ENCODE measurements at regions not wholly inside any gene's neighbourhood (a gene's known extent, or its start where the extent isn't known, plus 50 kb on each side); places are given as distances from the start of the nearest gene placed in this dataset.

GRCh38 chr14:29310757-29311156 lies 544.2 kb downstream of the FOXG1 start:
- no peak overlapping the region for H3K4me3 Mint-ChIP-seq
- H3K4me1 Mint-ChIP-seq = no peaks in the 10 kb centered on the region
- H3K9me3 Mint-ChIP-seq = peaks cover 0 to 5% (median 2%) of the 10 kb centered on the region in 7 donors
- Histone ChIP-seq H3K27me3 (ENCODE audit: control insufficient read depth in 2 of 2, insufficient read depth in 2 of 2, low read length in 2 of 2) (no peaks in the 10 kb centered on the region), H3K27ac (ENCODE audit: low read depth in 1 of 2, low read length in 2 of 2) (no peak overlapping the region), H4K20me1 (ENCODE audit: insufficient read depth, low read length) (no peaks in the 10 kb centered on the region), H3K79me2 (ENCODE audit: insufficient read depth, low read length) (no peaks in the 10 kb centered on the region), H3K9ac (ENCODE audit: insufficient read depth, low read length, poor library complexity, severe bottlenecking) (no peak overlapping the region), H2AFZ (ENCODE audit: insufficient read depth, low read depth, low read length, poor library complexity, severe bottlenecking) (no peak overlapping the region), H3K4me2 (replicated peaks; ENCODE audit: extremely low read depth, low read length, poor library complexity, severe bottlenecking) (no peak overlapping the region), H3K4me3 (replicated peaks in 1 of 3; ENCODE audit: low read depth in 2 of 3, low read length in 3 of 3) (no peak overlapping the region), H3K36me3 (replicated peaks in 1 of 2; ENCODE audit: control insufficient read depth in 1 of 2, insufficient read depth in 2 of 2, low read length in 2 of 2) (no peaks in the 10 kb centered on the region), H3K9me3 (replicated peaks in 1 of 2; ENCODE audit: control insufficient read depth in 1 of 2, insufficient read depth in 1 of 2, low read length in 2 of 2) (no peaks in the 10 kb centered on the region), H3K4me1 (ENCODE audit: control insufficient read depth in 1 of 2, insufficient read depth in 2 of 2, low read length in 2 of 2) (no peaks in the 10 kb centered on the region)
- no peaks in the 10 kb centered on the region for H3K36me3 Mint-ChIP-seq
- H3K27me3 Mint-ChIP-seq (ENCODE audit: low read depth in 3 of 3) = no peaks in the 10 kb centered on the region
- no CpG with 5 or more reads among the region's 1 CpG for WGBS (ENCODE audit: insufficient coverage)
- intact Hi-C loops (cut with micrococcal nuclease) = no loop called here
- no peak for TF ChIP-seq CTCF (IDR thresholded peaks at IDR 0.05)
- H3K27ac Mint-ChIP-seq = no peak overlapping the region
- no peak for DNase-seq

- Mint-ChIP-seq H3K27ac (no peak overlapping the region), H3K4me1 (no peaks in the 10 kb centered on the region), H3K9me3 (peaks cover 0 to 5% (median 2%) of the 10 kb centered on the region in 7 donors), H3K36me3 (no peaks in the 10 kb centered on the region), H3K27me3 (ENCODE audit: low read depth in 3 of 3) (no peaks in the 10 kb centered on the region), H3K4me3 (no peak overlapping the region)
- H2AFZ ChIP-seq (ENCODE audit: insufficient read depth, low read depth, low read length, poor library complexity, severe bottlenecking) = no peak overlapping the region
- H3K36me3 ChIP-seq (replicated peaks in 1 of 2; ENCODE audit: control insufficient read depth in 1 of 2, insufficient read depth in 2 of 2, low read length in 2 of 2) = no peaks in the 10 kb centered on the region
- H3K9me3 ChIP-seq (replicated peaks in 1 of 2; ENCODE audit: control insufficient read depth in 1 of 2, insufficient read depth in 1 of 2, low read length in 2 of 2) = no peaks in the 10 kb centered on the region
- H3K4me1 ChIP-seq (ENCODE audit: control insufficient read depth in 1 of 2, insufficient read depth in 2 of 2, low read length in 2 of 2) = no peaks in the 10 kb centered on the region
- TF ChIP-seq CTCF (IDR thresholded peaks at IDR 0.05) = no peak
- H3K79me2 ChIP-seq (ENCODE audit: insufficient read depth, low read length) = no peaks in the 10 kb centered on the region
- intact Hi-C loops (cut with micrococcal nuclease) = no loop called here
- no peak overlapping the region for H3K27ac ChIP-seq (ENCODE audit: low read depth in 1 of 2, low read length in 2 of 2)
- no peak overlapping the region for H3K9ac ChIP-seq (ENCODE audit: insufficient read depth, low read length, poor library complexity, severe bottlenecking)
- no peak for DNase-seq
- H3K4me3 ChIP-seq (replicated peaks in 1 of 3; ENCODE audit: low read depth in 2 of 3, low read length in 3 of 3) = no peak overlapping the region
- no peaks in the 10 kb centered on the region for H4K20me1 ChIP-seq (ENCODE audit: insufficient read depth, low read length)
- no peak overlapping the region for H3K4me2 ChIP-seq (replicated peaks; ENCODE audit: extremely low read depth, low read length, poor library complexity, severe bottlenecking)
- no CpG with 5 or more reads among the region's 2 CpGs for WGBS (ENCODE audit: insufficient coverage)
- no peaks in the 10 kb centered on the region for H3K27me3 ChIP-seq (ENCODE audit: control insufficient read depth in 2 of 2, insufficient read depth in 2 of 2, low read length in 2 of 2)
Measured at GRCh38 chr14:29311983-29312382, 545.4 kb downstream of the FOXG1 start.
